PC-9 (cell line): ENCODE measurements at regions not wholly inside any gene's neighbourhood (a gene's known extent, or its start where the extent isn't known, plus 50 kb on each side); places are given as distances from the start of the nearest gene placed in this dataset.

ENCODE experiments used
- BruUV-seq: library from RNA; stranded (reverse); fragments of 400-500 nt; replicated peaks from 2 replicates; lab custom pipeline; 2021; lab: Mats Ljungman, UMichigan
- CTCF ChIA-PET: fragments of 300-600 bp; sonication (Branson Sonifier 250); formaldehyde crosslinking; loops from one replicate; lab custom pipeline; 2022; ENCODE audit warnings: antibody characterized with exemption; lab: Charles Lee
- POLR2A ChIA-PET: fragments of 300-600 bp; sonication (Branson Sonifier 250); formaldehyde crosslinking; loops from one replicate; lab custom pipeline; 2022; ENCODE audit warnings: antibody characterized with exemption; ENCODE audit not compliant: unreplicated experiment; lab: Charles Lee
- DNase-seq, 2 experiments: peaks; one replicate each; pipeline versions ENCODE4 v3.0.0 to v3.0.0-alpha.2; 2015 to 2022; ENCODE audit warnings: mixed read lengths in 1 of 2
- H2AFZ ChIP-seq: fragments of 200-600 bp; sonication (generic); 2 replicates; pipeline ENCODE4 v1.8.1; 2017; ENCODE audit warnings: antibody characterized with exemption
- H3F3A ChIP-seq: fragments of 200-600 bp; sonication (generic); 2 replicates; pipeline ENCODE4 v1.8.1; 2017; ENCODE audit warnings: antibody characterized with exemption, mild to moderate bottlenecking, low read depth; ENCODE audit not compliant: insufficient read depth
- H3K27ac ChIP-seq: fragments of 200-600 bp; sonication (generic); 2 replicates; pipeline ENCODE4 v1.6.1; 2016; ENCODE audit warnings: mixed run types
- H3K27me3 ChIP-seq: fragments of 200-600 bp; sonication (generic); 2 replicates; pipeline ENCODE4 v1.6.1; 2016; ENCODE audit warnings: low read depth, mixed run types; ENCODE audit not compliant: insufficient read depth
- H3K36me3 ChIP-seq: fragments of 200-600 bp; sonication (generic); 2 replicates; pipeline ENCODE4 v1.6.1; 2016; ENCODE audit warnings: low read depth, mixed run types
- H3K4me1 ChIP-seq: fragments of 200-600 bp; sonication (generic); replicated peaks from 2 replicates; pipeline ENCODE4 v1.6.1; 2016; ENCODE audit warnings: mixed run types; ENCODE audit not compliant: insufficient read depth
- H3K4me2 ChIP-seq: fragments of 200-600 bp; sonication (generic); 2 replicates; pipeline ENCODE4 v1.6.1; 2017; ENCODE audit warnings: mixed run types
- H3K4me3 ChIP-seq: fragments of 200-600 bp; sonication (generic); 2 replicates; pipeline ENCODE4 v1.6.1; 2016; ENCODE audit warnings: mixed run types
- H3K79me2 ChIP-seq: fragments of 200-600 bp; sonication (generic); 2 replicates; pipeline ENCODE4 v1.6.1; 2017; ENCODE audit warnings: low read depth, mixed run types
- H3K9me2 ChIP-seq: fragments of 200-600 bp; sonication (generic); 2 replicates; pipeline ENCODE4 v1.8.1; 2017; ENCODE audit warnings: mild to moderate bottlenecking; ENCODE audit not compliant: insufficient read depth
- H3K9me3 ChIP-seq: fragments of 200-600 bp; sonication (generic); 2 replicates; pipeline ENCODE4 v1.8.1; 2016; ENCODE audit warnings: low read depth; ENCODE audit not compliant: insufficient read depth
- H4K20me1 ChIP-seq: fragments of 200-600 bp; sonication (generic); 2 replicates; pipeline ENCODE4 v1.8.1; 2017; ENCODE audit not compliant: insufficient read depth
- EZH2 ChIP-seq: fragments of 200-600 bp; sonication (generic); IDR thresholded peaks from 2 replicates; pipeline ENCODE4 v1.8.0; 2017; ENCODE audit warnings: antibody characterized with exemption, low read depth
- intact Hi-C: fragments of 100-400 bp; cut with micrococcal nuclease; formaldehyde crosslinking; loops from one replicate; pipeline ENCODE4 v1.10.0; 2022; ENCODE audit not compliant: unreplicated experiment
- TF ChIP-seq, protein P1 (sequence below): fragments of 200-600 bp; sonication (generic); conservative IDR thresholded peaks from 2 replicates; pipeline ENCODE4 v1.6.1; 2017; ENCODE audit warnings: mixed run types, antibody characterized with exemption, mild to moderate bottlenecking, moderate library complexity

DNA sequence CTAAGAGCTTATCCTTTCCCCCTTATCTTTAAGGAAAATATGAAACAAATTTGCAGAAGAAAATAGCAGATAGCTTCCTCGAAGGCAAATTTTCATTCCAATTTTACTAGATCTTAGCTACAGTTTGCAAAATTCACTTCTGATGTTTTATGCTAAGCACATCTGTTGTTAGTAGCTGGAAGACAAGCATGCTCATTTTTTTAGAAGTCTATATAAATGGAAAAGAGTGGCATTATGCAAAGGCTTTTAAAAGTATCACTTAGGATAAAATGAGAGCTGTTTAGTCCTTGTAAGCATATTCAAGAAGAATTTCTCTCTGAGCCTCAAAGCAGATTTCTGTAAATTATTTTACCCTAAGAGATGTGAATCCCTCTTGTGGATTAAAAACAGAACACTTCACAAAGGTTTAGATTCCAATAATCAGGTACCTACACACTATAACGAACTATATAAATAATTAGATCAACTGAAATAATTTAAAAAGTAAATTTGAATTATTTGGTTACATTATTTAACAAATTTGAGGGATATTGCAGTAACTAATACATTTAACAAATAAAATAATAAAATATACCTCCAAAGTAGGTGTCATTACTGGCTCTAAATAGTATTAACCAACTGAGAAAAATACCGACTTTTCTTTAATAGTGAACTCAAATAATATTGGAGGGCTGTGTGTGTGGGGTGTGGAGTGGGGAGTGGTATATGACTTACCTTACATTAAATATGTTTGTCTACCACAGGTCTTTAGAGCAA is 307.1 kb downstream of the SEMA3D start:
- H3K4me2 ChIP-seq: no peak overlapping the region
- intact Hi-C loops: no loop called here
- CTCF ChIA-PET: no interaction called here

GRCh38 chr7:84877943-84878570 is 308.8 kb downstream of the SEMA3D start:
- H3K79me2 ChIP-seq: no peaks in the 10 kb centered on the region
- no peak for TF ChIP-seq EZH2
- TF ChIP-seq, protein P1, sequence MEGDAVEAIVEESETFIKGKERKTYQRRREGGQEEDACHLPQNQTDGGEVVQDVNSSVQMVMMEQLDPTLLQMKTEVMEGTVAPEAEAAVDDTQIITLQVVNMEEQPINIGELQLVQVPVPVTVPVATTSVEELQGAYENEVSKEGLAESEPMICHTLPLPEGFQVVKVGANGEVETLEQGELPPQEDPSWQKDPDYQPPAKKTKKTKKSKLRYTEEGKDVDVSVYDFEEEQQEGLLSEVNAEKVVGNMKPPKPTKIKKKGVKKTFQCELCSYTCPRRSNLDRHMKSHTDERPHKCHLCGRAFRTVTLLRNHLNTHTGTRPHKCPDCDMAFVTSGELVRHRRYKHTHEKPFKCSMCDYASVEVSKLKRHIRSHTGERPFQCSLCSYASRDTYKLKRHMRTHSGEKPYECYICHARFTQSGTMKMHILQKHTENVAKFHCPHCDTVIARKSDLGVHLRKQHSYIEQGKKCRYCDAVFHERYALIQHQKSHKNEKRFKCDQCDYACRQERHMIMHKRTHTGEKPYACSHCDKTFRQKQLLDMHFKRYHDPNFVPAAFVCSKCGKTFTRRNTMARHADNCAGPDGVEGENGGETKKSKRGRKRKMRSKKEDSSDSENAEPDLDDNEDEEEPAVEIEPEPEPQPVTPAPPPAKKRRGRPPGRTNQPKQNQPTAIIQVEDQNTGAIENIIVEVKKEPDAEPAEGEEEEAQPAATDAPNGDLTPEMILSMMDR: no peak
- no peaks in the 10 kb centered on the region for H3K4me1 ChIP-seq
- H4K20me1 ChIP-seq: no peaks in the 10 kb centered on the region
- H3K4me2 ChIP-seq: no peak overlapping the region
- H3K27me3 ChIP-seq: no peaks in the 10 kb centered on the region
- no peak overlapping the region for H3K27ac ChIP-seq
- no peaks in the 10 kb centered on the region for H3F3A ChIP-seq
- H3K9me2 ChIP-seq: peaks cover 7% of the 10 kb centered on the region; the same call in 1 of the 2 replicates
- POLR2A ChIA-PET: no interaction called here
- BruUV-seq: no TSS peak
- no peaks in the 10 kb centered on the region for H3K36me3 ChIP-seq
- H3K4me3 ChIP-seq: no peak overlapping the region
- CTCF ChIA-PET: no interaction called here
- H2AFZ ChIP-seq: no peak overlapping the region
- intact Hi-C loops: no loop called here
- DNase-seq: no peak
- H3K9me3 ChIP-seq: no peaks in the 10 kb centered on the region

More for the DNA sequence above, 307.1 kb downstream of the SEMA3D start:
- no peak overlapping the region for H3K27ac ChIP-seq
- H3K9me2 ChIP-seq: no peaks in the 10 kb centered on the region
- H3K4me3 ChIP-seq: no peak overlapping the region
- H4K20me1 ChIP-seq: no peaks in the 10 kb centered on the region
- no peak overlapping the region for H2AFZ ChIP-seq
- no peaks in the 10 kb centered on the region for H3K4me1 ChIP-seq
- DNase-seq: no peak
- POLR2A ChIA-PET: interaction anchor here (0.6 kb wide), 1 partner anchor 37 kb away, joined by 4 read pairs; no protein-coding TSS in a partner anchor
- no peak for TF ChIP-seq EZH2
- TF ChIP-seq, protein P1: no peak
- H3K9me3 ChIP-seq: no peaks in the 10 kb centered on the region; the same call in 1 of the 2 replicates
- no TSS peak for BruUV-seq
- H3K79me2 ChIP-seq: no peaks in the 10 kb centered on the region
- H3K27me3 ChIP-seq: no peaks in the 10 kb centered on the region
- no peaks in the 10 kb centered on the region for H3F3A ChIP-seq
- H3K36me3 ChIP-seq: no peaks in the 10 kb centered on the region

- ChIA-PET POLR2A (no interaction called here), CTCF (no interaction called here)
- TF ChIP-seq, protein P1: no peak
- no peak for TF ChIP-seq EZH2
- no peaks in the 10 kb centered on the region for H3F3A ChIP-seq
- intact Hi-C loops: no loop called here
- no peak overlapping the region for H3K4me3 ChIP-seq
- BruUV-seq: no TSS peak
- H3K4me2 ChIP-seq: no peak overlapping the region
- no peak for DNase-seq
- H3K4me1 ChIP-seq: no peaks in the 10 kb centered on the region
- no peaks in the 10 kb centered on the region for H3K36me3 ChIP-seq
- H2AFZ ChIP-seq: no peak overlapping the region
- peaks cover 7% of the 10 kb centered on the region; the same call in 1 of the 2 replicates for H3K9me2 ChIP-seq
- no peaks in the 10 kb centered on the region for H3K27me3 ChIP-seq
- H4K20me1 ChIP-seq: no peaks in the 10 kb centered on the region
- no peaks in the 10 kb centered on the region for H3K9me3 ChIP-seq
- no peak overlapping the region for H3K27ac ChIP-seq
- no peaks in the 10 kb centered on the region for H3K79me2 ChIP-seq
These were observed 310.6 kb downstream of the SEMA3D start for GRCh38 chr7:84876061-84876821.
